ENCODE measurements at regions not wholly inside any gene's neighbourhood (a gene's known extent, or its start where the extent isn't known, plus 50 kb on each side); places are given as distances from the start of the nearest gene placed in this dataset.

- Histone ChIP-seq H2AK5ac (ENCODE audit: low read length) (no peak overlapping the region), H3K23ac (ENCODE audit: low read length) (no peak overlapping the region), H3K9ac (ENCODE audit: low read length) (no peak overlapping the region), H3K4me2 (ENCODE audit: low read length) (no peak overlapping the region), H3K9me3 (ENCODE audit: insufficient read depth, low read depth, low read length) (no peaks in the 10 kb centered on the region), H4K91ac (ENCODE audit: low read depth, low read length) (no peak overlapping the region), H4K8ac (ENCODE audit: low read depth, low read length) (no peak overlapping the region), H3K4me1 (ENCODE audit: control insufficient read depth in 1 of 2, insufficient read depth in 2 of 2, low read length in 2 of 2) (no peaks in the 10 kb centered on the region), H3K18ac (ENCODE audit: low read length) (no peak overlapping the region), H2BK5ac (ENCODE audit: low read depth, low read length, poor library complexity) (no peak overlapping the region), H3K4ac (ENCODE audit: low read depth, low read length) (no peak overlapping the region), H2BK12ac (ENCODE audit: low read length) (no peak overlapping the region), H3K27ac (ENCODE audit: low read depth, low read length) (no peak overlapping the region), H2BK120ac (ENCODE audit: insufficient read depth, low read length, poor library complexity) (no peak overlapping the region), H3K27me3 (ENCODE audit: insufficient read depth, low read length) (no peaks in the 10 kb centered on the region), H3K79me1 (ENCODE audit: low read length) (no peaks in the 10 kb centered on the region), H3K79me2 (ENCODE audit: control insufficient read depth, insufficient read depth, low read length, poor library complexity) (no peaks in the 10 kb centered on the region), H2AFZ (ENCODE audit: insufficient read depth, low read length, poor library complexity) (no peak overlapping the region), H3K4me3 (ENCODE audit: low read depth, low read length) (no peak overlapping the region), H3K36me3 (ENCODE audit: control insufficient read depth in 1 of 2, insufficient read depth in 2 of 2, low read length in 2 of 2) (no peaks in the 10 kb centered on the region), H3K14ac (ENCODE audit: low read length) (no peak overlapping the region), H4K12ac (ENCODE audit: low read depth, low read length) (no peak overlapping the region)
- DNase-seq, result no peak
- no CpG with 5 or more reads among the region's 2 CpGs for WGBS (ENCODE audit: extremely low coverage, insufficient coverage, insufficient read length)
Observed at GRCh38 chr5:64019746-64020145, 57.5 kb upstream of the HTR1A start.

- no peak overlapping the region for H3K4me2 ChIP-seq (ENCODE audit: low read length)
- no peak overlapping the region for H2AFZ ChIP-seq (ENCODE audit: insufficient read depth, low read length, poor library complexity)
- no peaks in the 10 kb centered on the region for H3K27me3 ChIP-seq (ENCODE audit: insufficient read depth, low read length)
- no peak overlapping the region for H3K4me3 ChIP-seq (ENCODE audit: low read depth, low read length)
- no peak overlapping the region for H3K4ac ChIP-seq (ENCODE audit: low read depth, low read length)
- no peak overlapping the region for H3K23ac ChIP-seq (ENCODE audit: low read length)
- no peak overlapping the region for H2BK12ac ChIP-seq (ENCODE audit: low read length)
- no peak overlapping the region for H3K18ac ChIP-seq (ENCODE audit: low read length)
- DNase-seq, result no peak
- no peaks in the 10 kb centered on the region for H3K9me3 ChIP-seq (ENCODE audit: insufficient read depth, low read depth, low read length)
- H4K8ac ChIP-seq (ENCODE audit: low read depth, low read length), result no peak overlapping the region
- no peak overlapping the region for H2BK5ac ChIP-seq (ENCODE audit: low read depth, low read length, poor library complexity)
- no peaks in the 10 kb centered on the region for H3K79me1 ChIP-seq (ENCODE audit: low read length)
- H4K12ac ChIP-seq (ENCODE audit: low read depth, low read length), result no peak overlapping the region
- no peak overlapping the region for H2BK120ac ChIP-seq (ENCODE audit: insufficient read depth, low read length, poor library complexity)
- no peak overlapping the region for H4K91ac ChIP-seq (ENCODE audit: low read depth, low read length)
- H3K4me1 ChIP-seq (ENCODE audit: control insufficient read depth in 1 of 2, insufficient read depth in 2 of 2, low read length in 2 of 2), result no peaks in the 10 kb centered on the region
- no peak overlapping the region for H3K14ac ChIP-seq (ENCODE audit: low read length)
- no peak overlapping the region for H2AK5ac ChIP-seq (ENCODE audit: low read length)
- no peak overlapping the region for H3K9ac ChIP-seq (ENCODE audit: low read length)
- no peaks in the 10 kb centered on the region for H3K36me3 ChIP-seq (ENCODE audit: control insufficient read depth in 1 of 2, insufficient read depth in 2 of 2, low read length in 2 of 2)
- no peak overlapping the region for H3K27ac ChIP-seq (ENCODE audit: low read depth, low read length)
- no peaks in the 10 kb centered on the region for H3K79me2 ChIP-seq (ENCODE audit: control insufficient read depth, insufficient read depth, low read length, poor library complexity)
- no CpG with 5 or more reads among the region's 2 CpGs for WGBS (ENCODE audit: extremely low coverage, insufficient coverage, insufficient read length)
Observed at GRCh38 chr5:64018966-64019365, 56.7 kb upstream of the HTR1A start.

GRCh38 chr5:64015824-64016223 lies 53.6 kb upstream of the HTR1A start:
- H2BK12ac ChIP-seq (ENCODE audit: low read length), result no peak overlapping the region
- H3K9ac ChIP-seq (ENCODE audit: low read length), result no peak overlapping the region
- H4K8ac ChIP-seq (ENCODE audit: low read depth, low read length), result no peak overlapping the region
- no peak overlapping the region for H3K27ac ChIP-seq (ENCODE audit: low read depth, low read length)
- no peaks in the 10 kb centered on the region for H3K9me3 ChIP-seq (ENCODE audit: insufficient read depth, low read depth, low read length)
- no peaks in the 10 kb centered on the region for H3K4me1 ChIP-seq (ENCODE audit: control insufficient read depth in 1 of 2, insufficient read depth in 2 of 2, low read length in 2 of 2)
- H2BK120ac ChIP-seq (ENCODE audit: insufficient read depth, low read length, poor library complexity), result no peak overlapping the region
- no peaks in the 10 kb centered on the region for H3K36me3 ChIP-seq (ENCODE audit: control insufficient read depth in 1 of 2, insufficient read depth in 2 of 2, low read length in 2 of 2)
- no peak overlapping the region for H3K4me3 ChIP-seq (ENCODE audit: low read depth, low read length)
- H3K4me2 ChIP-seq (ENCODE audit: low read length), result no peak overlapping the region
- H3K27me3 ChIP-seq (ENCODE audit: insufficient read depth, low read length), result no peaks in the 10 kb centered on the region
- H3K23ac ChIP-seq (ENCODE audit: low read length), result no peak overlapping the region
- H4K12ac ChIP-seq (ENCODE audit: low read depth, low read length), result no peak overlapping the region
- H2BK5ac ChIP-seq (ENCODE audit: low read depth, low read length, poor library complexity), result no peak overlapping the region
- no peak overlapping the region for H3K18ac ChIP-seq (ENCODE audit: low read length)
- no peak overlapping the region for H2AFZ ChIP-seq (ENCODE audit: insufficient read depth, low read length, poor library complexity)
- DNase-seq, result no peak
- WGBS (ENCODE audit: extremely low coverage, insufficient coverage, insufficient read length), result no CpG with 5 or more reads among the region's 1 CpG
- no peaks in the 10 kb centered on the region for H3K79me1 ChIP-seq (ENCODE audit: low read length)
- no peak overlapping the region for H2AK5ac ChIP-seq (ENCODE audit: low read length)
- no peak overlapping the region for H3K4ac ChIP-seq (ENCODE audit: low read depth, low read length)
- H3K14ac ChIP-seq (ENCODE audit: low read length), result no peak overlapping the region
- no peak overlapping the region for H4K91ac ChIP-seq (ENCODE audit: low read depth, low read length)
- H3K79me2 ChIP-seq (ENCODE audit: control insufficient read depth, insufficient read depth, low read length, poor library complexity), result no peaks in the 10 kb centered on the region
